ENCODE measurements at regions not wholly inside any gene's neighbourhood (a gene's known extent, or its start where the extent isn't known, plus 50 kb on each side); places are given as distances from the start of the nearest gene placed in this dataset.

GRCh38 chr4:10949039-10949733 lies 264.6 kb upstream of the CLNK start (continued):
- TF ChIP-seq ZNF436 (CRISPR knock-in tag; IDR thresholded peaks at IDR 0.05) (no peak), CBFA2T2 (conservative IDR thresholded peaks at IDR 0.05) (no peak), RFX7 (CRISPR knock-in tag; IDR thresholded peaks at IDR 0.05) (no peak), FOSL1 (tag; conservative IDR thresholded peaks at IDR 0.05) (no peak)
- TF ChIP-seq, protein P1, sequence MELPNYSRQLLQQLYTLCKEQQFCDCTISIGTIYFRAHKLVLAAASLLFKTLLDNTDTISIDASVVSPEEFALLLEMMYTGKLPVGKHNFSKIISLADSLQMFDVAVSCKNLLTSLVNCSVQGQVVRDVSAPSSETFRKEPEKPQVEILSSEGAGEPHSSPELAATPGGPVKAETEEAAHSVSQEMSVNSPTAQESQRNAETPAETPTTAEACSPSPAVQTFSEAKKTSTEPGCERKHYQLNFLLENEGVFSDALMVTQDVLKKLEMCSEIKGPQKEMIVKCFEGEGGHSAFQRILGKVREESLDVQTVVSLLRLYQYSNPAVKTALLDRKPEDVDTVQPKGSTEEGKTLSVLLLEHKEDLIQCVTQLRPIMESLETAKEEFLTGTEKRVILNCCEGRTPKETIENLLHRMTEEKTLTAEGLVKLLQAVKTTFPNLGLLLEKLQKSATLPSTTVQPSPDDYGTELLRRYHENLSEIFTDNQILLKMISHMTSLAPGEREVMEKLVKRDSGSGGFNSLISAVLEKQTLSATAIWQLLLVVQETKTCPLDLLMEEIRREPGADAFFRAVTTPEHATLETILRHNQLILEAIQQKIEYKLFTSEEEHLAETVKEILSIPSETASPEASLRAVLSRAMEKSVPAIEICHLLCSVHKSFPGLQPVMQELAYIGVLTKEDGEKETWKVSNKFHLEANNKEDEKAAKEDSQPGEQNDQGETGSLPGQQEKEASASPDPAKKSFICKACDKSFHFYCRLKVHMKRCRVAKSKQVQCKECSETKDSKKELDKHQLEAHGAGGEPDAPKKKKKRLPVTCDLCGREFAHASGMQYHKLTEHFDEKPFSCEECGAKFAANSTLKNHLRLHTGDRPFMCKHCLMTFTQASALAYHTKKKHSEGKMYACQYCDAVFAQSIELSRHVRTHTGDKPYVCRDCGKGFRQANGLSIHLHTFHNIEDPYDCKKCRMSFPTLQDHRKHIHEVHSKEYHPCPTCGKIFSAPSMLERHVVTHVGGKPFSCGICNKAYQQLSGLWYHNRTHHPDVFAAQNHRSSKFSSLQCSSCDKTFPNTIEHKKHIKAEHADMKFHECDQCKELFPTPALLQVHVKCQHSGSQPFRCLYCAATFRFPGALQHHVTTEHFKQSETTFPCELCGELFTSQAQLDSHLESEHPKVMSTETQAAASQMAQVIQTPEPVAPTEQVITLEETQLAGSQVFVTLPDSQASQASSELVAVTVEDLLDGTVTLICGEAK (IDR thresholded peaks at IDR 0.05), result no peak
- TF ChIP-seq, protein P1 (CRISPR knock-in tag; IDR thresholded peaks at IDR 0.05), result no peak
